GM23338 (cell line): ENCODE measurements at regions not wholly inside any gene's neighbourhood (a gene's known extent, or its start where the extent isn't known, plus 50 kb on each side); places are given as distances from the start of the nearest gene placed in this dataset.

Experiments
- ATAC-seq: fragments of 200-7000 bp; cut with Tn5 transposase; 3 replicates; pipeline ENCODE4 v1.9.1; 2020
- DNase-seq: peaks from one replicate; pipeline ENCODE4 v3.0.0-alpha.2; 2015; ENCODE audit warnings: low spot score
- H2AFZ ChIP-seq: fragments of 200-600 bp; sonication (generic); 2 replicates; pipeline ENCODE4 v1.8.0; 2016; ENCODE audit warnings: antibody characterized with exemption, mild to moderate bottlenecking, moderate library complexity
- H3F3A ChIP-seq: fragments of 200-600 bp; sonication (generic); replicated peaks from 2 replicates; pipeline ENCODE4 v1.8.0; 2017; ENCODE audit warnings: antibody characterized with exemption, mixed run types, low read depth
- H3K27ac ChIP-seq: fragments of 200-600 bp; sonication (generic); 2 replicates; pipeline ENCODE4 v1.6.1; 2016; ENCODE audit warnings: low read depth
- H3K27me3 ChIP-seq: fragments of 200-600 bp; sonication (generic); 2 replicates; pipeline ENCODE4 v1.8.0; 2016; ENCODE audit warnings: mild to moderate bottlenecking, mixed run types, moderate library complexity; ENCODE audit not compliant: insufficient read depth
- H3K36me3 ChIP-seq: fragments of 200-600 bp; sonication (generic); 2 replicates; pipeline ENCODE4 v1.8.0; 2016; ENCODE audit warnings: mild to moderate bottlenecking; ENCODE audit not compliant: insufficient read depth
- H3K4me1 ChIP-seq: fragments of 200-600 bp; sonication (generic); 2 replicates; pipeline ENCODE4 v1.8.0; 2016; ENCODE audit warnings: mild to moderate bottlenecking, moderate library complexity; ENCODE audit not compliant: insufficient read depth
- H3K4me2 ChIP-seq: fragments of 200-600 bp; sonication (generic); 2 replicates; pipeline ENCODE4 v1.7.1; 2017; ENCODE audit warnings: mixed run types
- H3K4me3 ChIP-seq: fragments of 200-600 bp; sonication (generic); 2 replicates; pipeline ENCODE4 v1.6.1; 2016; ENCODE audit warnings: mixed run types
- H3K79me2 ChIP-seq: fragments of 200-600 bp; sonication (generic); replicated peaks from 2 replicates; pipeline ENCODE4 v1.8.0; 2017; ENCODE audit warnings: mild to moderate bottlenecking; ENCODE audit not compliant: insufficient read depth
- H3K9me2 ChIP-seq: fragments of 200-600 bp; sonication (generic); 2 replicates; pipeline ENCODE4 v1.8.0; 2017; ENCODE audit not compliant: insufficient read depth
- H4K20me1 ChIP-seq: fragments of 200-600 bp; sonication (generic); replicated peaks from 2 replicates; pipeline ENCODE4 v1.8.0; 2017; ENCODE audit warnings: mild to moderate bottlenecking; ENCODE audit not compliant: insufficient read depth
- H3K27ac Mint-ChIP-seq: 2 replicates; pipeline ENCODE4 v1.8.0; 2020; ENCODE audit warnings: inconsistent platforms, mild to moderate bottlenecking, moderate library complexity, mixed read lengths
- H3K27me3 Mint-ChIP-seq: 3 replicates; pipeline ENCODE4 v1.8.0; 2022; ENCODE audit warnings: low read depth, mild to moderate bottlenecking, moderate library complexity, mixed read lengths, inconsistent platforms; ENCODE audit not compliant: insufficient read depth, poor library complexity
- H3K36me3 Mint-ChIP-seq: 3 replicates; pipeline ENCODE4 v1.8.0; 2021; ENCODE audit warnings: low read depth, mild to moderate bottlenecking, inconsistent platforms, moderate library complexity, mixed read lengths
- H3K4me1 Mint-ChIP-seq: 3 replicates; pipeline ENCODE4 v1.8.0; 2020; ENCODE audit warnings: mild to moderate bottlenecking, inconsistent platforms, mixed read lengths
- H3K4me3 Mint-ChIP-seq: 3 replicates; pipeline ENCODE4 v1.8.0; 2021; ENCODE audit warnings: moderate library complexity, mild to moderate bottlenecking, inconsistent platforms, mixed read lengths
- H3K9me3 Mint-ChIP-seq: 3 replicates; pipeline ENCODE4 v1.8.0; 2020; ENCODE audit warnings: moderate library complexity, mild to moderate bottlenecking, inconsistent platforms, mixed read lengths
- CREB1 ChIP-seq: fragments of 250-450 bp; sonication (Bioruptor Pico); IDR thresholded peaks from 2 replicates; pipeline ENCODE4 v1.5.0; 2020; ENCODE audit warnings: low read depth, mild to moderate bottlenecking, moderate library complexity
- EZH2 ChIP-seq: fragments of 200-600 bp; sonication (generic); IDR thresholded peaks from one replicate; pipeline ENCODE4 v1.8.0; 2017; ENCODE audit warnings: antibody characterized with exemption, mild to moderate bottlenecking, low read depth; ENCODE audit not compliant: unreplicated experiment
- EZH2phosphoT487 ChIP-seq: fragments of 200-600 bp; sonication (generic); IDR thresholded peaks from one replicate; pipeline ENCODE4 v1.8.1; 2018; ENCODE audit warnings: antibody characterized with exemption; ENCODE audit not compliant: unreplicated experiment
- NANOG ChIP-seq: IDR thresholded peaks from 2 replicates; pipeline ENCODE4 v1.6.1; 2016; ENCODE audit warnings: antibody characterized with exemption, borderline replicate concordance
- STAT1 ChIP-seq: IDR thresholded peaks from one replicate; pipeline ENCODE4 v1.6.1; 2016; ENCODE audit warnings: antibody characterized with exemption; ENCODE audit not compliant: unreplicated experiment
- ZNF114 ChIP-seq: fragments of 250-450 bp; sonication (Bioruptor Pico); IDR thresholded peaks from 2 replicates; pipeline ENCODE4 v1.5.0; 2020; ENCODE audit warnings: mild to moderate bottlenecking, moderate library complexity
- ZNF331 ChIP-seq: fragments of 250-450 bp; sonication (Bioruptor Pico); IDR thresholded peaks from 2 replicates; pipeline ENCODE4 v1.5.0; 2020; ENCODE audit warnings: low read depth, mild to moderate bottlenecking, moderate library complexity
- TF ChIP-seq, protein P1 (sequence below): fragments of 250-450 bp; sonication (Bioruptor Pico); IDR thresholded peaks from 2 replicates; pipeline ENCODE4 v1.5.0; 2020; ENCODE audit warnings: mild to moderate bottlenecking, moderate library complexity
- TF ChIP-seq, protein P2 (sequence below): IDR thresholded peaks from 2 replicates; pipeline ENCODE4 v1.6.1; 2016; ENCODE audit warnings: antibody characterized with exemption
- TF ChIP-seq, protein P3 (sequence below): IDR thresholded peaks from one replicate; pipeline ENCODE4 v1.6.1; 2018; ENCODE audit warnings: antibody characterized with exemption; ENCODE audit not compliant: unreplicated experiment
- TF ChIP-seq, protein P4 (sequence below), 2 experiments: fragments of 200-600 bp in 1 of 2; sonication (generic) in 1 of 2; conservative IDR thresholded peaks; 2 replicates each; pipeline versions ENCODE4 v1.5.1 to v1.6.1; 2016 to 2017; ENCODE audit warnings: antibody characterized with exemption in 2 of 2, low read depth in 2 of 2, mild to moderate bottlenecking in 2 of 2, moderate library complexity in 1 of 2

DNA sequence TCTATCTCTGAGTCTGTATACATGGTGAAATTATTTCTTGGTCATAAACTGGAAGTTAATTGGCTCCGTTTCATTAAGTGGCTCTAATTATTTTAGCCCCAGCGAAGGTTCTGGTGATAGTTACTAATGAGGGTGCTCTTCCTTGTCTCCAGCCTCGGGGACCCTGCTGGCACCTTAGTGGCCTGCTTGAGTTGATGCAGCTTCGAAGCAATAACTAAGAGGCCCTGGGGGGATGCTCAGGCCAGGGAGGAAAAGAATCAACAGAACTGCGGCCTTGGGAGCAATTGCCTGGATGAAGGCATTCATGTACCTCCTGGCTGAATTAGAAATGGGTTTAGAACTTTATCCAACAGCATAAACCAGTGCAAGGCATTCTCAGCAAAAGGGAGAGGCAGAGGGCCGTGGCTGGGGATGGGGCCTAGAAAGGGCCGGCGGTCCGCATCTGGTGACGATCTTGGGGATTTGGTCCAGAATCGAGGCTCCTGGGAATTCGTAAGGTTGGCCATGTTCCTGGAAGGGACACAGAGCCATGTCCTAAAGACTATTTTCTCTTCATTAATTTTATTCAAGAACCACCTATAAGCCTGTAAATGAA lies 100.0 kb upstream of the AJAP1 start:
- Histone ChIP-seq H2AFZ (no peak overlapping the region), H3F3A (no peaks in the 10 kb centered on the region), H3K27ac (no peak overlapping the region), H3K36me3 (no peaks in the 10 kb centered on the region), H3K4me2 (no peak overlapping the region), H3K27me3 (no peaks in the 10 kb centered on the region), H3K79me2 (no peaks in the 10 kb centered on the region), H4K20me1 (no peaks in the 10 kb centered on the region), H3K9me2 (no peaks in the 10 kb centered on the region), H3K4me3 (no peak overlapping the region), H3K4me1 (no peaks in the 10 kb centered on the region)
- H3K27ac Mint-ChIP-seq: no peak overlapping the region
- no peak for DNase-seq
- no peak overlapping the region for H3K4me3 Mint-ChIP-seq
- H3K36me3 Mint-ChIP-seq: peaks cover 29% of the 10 kb centered on the region
- no peaks in the 10 kb centered on the region for H3K4me1 Mint-ChIP-seq
- H3K9me3 Mint-ChIP-seq: peaks cover 99% of the 10 kb centered on the region
- ATAC-seq: no peak
- H3K27me3 Mint-ChIP-seq: peaks cover 6% of the 10 kb centered on the region
- TF ChIP-seq EZH2phosphoT487 (no peak), STAT1 (no peak), EZH2 (no peak), NANOG (no peak), ZNF331 (no peak), ZNF114 (CRISPR knock-in tag) (no peak), CREB1 (CRISPR knock-in tag) (no peak)
- TF ChIP-seq, protein P1, sequence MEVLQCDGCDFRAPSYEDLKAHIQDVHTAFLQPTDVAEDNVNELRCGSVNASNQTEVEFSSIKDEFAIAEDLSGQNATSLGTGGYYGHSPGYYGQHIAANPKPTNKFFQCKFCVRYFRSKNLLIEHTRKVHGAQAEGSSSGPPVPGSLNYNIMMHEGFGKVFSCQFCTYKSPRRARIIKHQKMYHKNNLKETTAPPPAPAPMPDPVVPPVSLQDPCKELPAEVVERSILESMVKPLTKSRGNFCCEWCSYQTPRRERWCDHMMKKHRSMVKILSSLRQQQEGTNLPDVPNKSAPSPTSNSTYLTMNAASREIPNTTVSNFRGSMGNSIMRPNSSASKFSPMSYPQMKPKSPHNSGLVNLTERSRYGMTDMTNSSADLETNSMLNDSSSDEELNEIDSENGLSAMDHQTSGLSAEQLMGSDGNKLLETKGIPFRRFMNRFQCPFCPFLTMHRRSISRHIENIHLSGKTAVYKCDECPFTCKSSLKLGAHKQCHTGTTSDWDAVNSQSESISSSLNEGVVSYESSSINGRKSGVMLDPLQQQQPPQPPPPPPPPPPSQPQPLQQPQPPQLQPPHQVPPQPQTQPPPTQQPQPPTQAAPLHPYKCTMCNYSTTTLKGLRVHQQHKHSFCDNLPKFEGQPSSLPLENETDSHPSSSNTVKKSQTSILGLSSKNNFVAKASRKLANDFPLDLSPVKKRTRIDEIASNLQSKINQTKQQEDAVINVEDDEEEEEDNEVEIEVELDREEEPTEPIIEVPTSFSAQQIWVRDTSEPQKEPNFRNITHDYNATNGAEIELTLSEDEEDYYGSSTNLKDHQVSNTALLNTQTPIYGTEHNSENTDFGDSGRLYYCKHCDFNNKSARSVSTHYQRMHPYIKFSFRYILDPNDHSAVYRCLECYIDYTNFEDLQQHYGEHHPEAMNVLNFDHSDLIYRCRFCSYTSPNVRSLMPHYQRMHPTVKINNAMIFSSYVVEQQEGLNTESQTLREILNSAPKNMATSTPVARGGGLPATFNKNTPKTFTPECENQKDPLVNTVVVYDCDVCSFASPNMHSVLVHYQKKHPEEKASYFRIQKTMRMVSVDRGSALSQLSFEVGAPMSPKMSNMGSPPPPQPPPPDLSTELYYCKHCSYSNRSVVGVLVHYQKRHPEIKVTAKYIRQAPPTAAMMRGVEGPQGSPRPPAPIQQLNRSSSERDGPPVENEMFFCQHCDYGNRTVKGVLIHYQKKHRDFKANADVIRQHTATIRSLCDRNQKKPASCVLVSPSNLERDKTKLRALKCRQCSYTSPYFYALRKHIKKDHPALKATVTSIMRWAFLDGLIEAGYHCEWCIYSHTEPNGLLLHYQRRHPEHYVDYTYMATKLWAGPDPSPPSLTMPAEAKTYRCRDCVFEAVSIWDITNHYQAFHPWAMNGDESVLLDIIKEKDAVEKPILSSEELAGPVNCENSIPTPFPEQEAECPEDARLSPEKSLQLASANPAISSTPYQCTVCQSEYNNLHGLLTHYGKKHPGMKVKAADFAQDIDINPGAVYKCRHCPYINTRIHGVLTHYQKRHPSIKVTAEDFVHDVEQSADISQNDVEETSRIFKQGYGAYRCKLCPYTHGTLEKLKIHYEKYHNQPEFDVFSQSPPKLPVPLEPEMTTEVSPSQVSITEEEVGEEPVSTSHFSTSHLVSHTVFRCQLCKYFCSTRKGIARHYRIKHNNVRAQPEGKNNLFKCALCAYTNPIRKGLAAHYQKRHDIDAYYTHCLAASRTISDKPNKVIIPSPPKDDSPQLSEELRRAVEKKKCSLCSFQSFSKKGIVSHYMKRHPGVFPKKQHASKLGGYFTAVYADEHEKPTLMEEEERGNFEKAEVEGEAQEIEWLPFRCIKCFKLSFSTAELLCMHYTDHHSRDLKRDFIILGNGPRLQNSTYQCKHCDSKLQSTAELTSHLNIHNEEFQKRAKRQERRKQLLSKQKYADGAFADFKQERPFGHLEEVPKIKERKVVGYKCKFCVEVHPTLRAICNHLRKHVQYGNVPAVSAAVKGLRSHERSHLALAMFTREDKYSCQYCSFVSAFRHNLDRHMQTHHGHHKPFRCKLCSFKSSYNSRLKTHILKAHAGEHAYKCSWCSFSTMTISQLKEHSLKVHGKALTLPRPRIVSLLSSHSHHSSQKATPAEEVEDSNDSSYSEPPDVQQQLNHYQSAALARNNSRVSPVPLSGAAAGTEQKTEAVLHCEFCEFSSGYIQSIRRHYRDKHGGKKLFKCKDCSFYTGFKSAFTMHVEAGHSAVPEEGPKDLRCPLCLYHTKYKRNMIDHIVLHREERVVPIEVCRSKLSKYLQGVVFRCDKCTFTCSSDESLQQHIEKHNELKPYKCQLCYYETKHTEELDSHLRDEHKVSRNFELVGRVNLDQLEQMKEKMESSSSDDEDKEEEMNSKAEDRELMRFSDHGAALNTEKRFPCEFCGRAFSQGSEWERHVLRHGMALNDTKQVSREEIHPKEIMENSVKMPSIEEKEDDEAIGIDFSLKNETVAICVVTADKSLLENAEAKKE: no peak
- TF ChIP-seq, protein P2, sequence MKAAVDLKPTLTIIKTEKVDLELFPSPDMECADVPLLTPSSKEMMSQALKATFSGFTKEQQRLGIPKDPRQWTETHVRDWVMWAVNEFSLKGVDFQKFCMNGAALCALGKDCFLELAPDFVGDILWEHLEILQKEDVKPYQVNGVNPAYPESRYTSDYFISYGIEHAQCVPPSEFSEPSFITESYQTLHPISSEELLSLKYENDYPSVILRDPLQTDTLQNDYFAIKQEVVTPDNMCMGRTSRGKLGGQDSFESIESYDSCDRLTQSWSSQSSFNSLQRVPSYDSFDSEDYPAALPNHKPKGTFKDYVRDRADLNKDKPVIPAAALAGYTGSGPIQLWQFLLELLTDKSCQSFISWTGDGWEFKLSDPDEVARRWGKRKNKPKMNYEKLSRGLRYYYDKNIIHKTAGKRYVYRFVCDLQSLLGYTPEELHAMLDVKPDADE: no peak
- TF ChIP-seq, protein P3, sequence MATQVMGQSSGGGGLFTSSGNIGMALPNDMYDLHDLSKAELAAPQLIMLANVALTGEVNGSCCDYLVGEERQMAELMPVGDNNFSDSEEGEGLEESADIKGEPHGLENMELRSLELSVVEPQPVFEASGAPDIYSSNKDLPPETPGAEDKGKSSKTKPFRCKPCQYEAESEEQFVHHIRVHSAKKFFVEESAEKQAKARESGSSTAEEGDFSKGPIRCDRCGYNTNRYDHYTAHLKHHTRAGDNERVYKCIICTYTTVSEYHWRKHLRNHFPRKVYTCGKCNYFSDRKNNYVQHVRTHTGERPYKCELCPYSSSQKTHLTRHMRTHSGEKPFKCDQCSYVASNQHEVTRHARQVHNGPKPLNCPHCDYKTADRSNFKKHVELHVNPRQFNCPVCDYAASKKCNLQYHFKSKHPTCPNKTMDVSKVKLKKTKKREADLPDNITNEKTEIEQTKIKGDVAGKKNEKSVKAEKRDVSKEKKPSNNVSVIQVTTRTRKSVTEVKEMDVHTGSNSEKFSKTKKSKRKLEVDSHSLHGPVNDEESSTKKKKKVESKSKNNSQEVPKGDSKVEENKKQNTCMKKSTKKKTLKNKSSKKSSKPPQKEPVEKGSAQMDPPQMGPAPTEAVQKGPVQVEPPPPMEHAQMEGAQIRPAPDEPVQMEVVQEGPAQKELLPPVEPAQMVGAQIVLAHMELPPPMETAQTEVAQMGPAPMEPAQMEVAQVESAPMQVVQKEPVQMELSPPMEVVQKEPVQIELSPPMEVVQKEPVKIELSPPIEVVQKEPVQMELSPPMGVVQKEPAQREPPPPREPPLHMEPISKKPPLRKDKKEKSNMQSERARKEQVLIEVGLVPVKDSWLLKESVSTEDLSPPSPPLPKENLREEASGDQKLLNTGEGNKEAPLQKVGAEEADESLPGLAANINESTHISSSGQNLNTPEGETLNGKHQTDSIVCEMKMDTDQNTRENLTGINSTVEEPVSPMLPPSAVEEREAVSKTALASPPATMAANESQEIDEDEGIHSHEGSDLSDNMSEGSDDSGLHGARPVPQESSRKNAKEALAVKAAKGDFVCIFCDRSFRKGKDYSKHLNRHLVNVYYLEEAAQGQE: no peak
- TF ChIP-seq, protein P4, sequence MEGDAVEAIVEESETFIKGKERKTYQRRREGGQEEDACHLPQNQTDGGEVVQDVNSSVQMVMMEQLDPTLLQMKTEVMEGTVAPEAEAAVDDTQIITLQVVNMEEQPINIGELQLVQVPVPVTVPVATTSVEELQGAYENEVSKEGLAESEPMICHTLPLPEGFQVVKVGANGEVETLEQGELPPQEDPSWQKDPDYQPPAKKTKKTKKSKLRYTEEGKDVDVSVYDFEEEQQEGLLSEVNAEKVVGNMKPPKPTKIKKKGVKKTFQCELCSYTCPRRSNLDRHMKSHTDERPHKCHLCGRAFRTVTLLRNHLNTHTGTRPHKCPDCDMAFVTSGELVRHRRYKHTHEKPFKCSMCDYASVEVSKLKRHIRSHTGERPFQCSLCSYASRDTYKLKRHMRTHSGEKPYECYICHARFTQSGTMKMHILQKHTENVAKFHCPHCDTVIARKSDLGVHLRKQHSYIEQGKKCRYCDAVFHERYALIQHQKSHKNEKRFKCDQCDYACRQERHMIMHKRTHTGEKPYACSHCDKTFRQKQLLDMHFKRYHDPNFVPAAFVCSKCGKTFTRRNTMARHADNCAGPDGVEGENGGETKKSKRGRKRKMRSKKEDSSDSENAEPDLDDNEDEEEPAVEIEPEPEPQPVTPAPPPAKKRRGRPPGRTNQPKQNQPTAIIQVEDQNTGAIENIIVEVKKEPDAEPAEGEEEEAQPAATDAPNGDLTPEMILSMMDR (conservative IDR thresholded peaks at IDR 0.05; ENCODE audit: low read depth in 2 of 2): no peak
